Stimulated activated CD8-positive, alpha-beta memory T cell treated with anti-CD3 and anti-CD28 coated beads, Interleukin-7, amount 100 ng/mL, for 24 hours (primary cell): ENCODE measurements at regions not wholly inside any gene's neighbourhood (a gene's known extent, or its start where the extent isn't known, plus 50 kb on each side); places are given as distances from the start of the nearest gene placed in this dataset.
"Not testable (repeated sequence)": the region's sequence is repeated elsewhere in the genome, so short reads cannot be mapped to it uniquely, and the experiment has no call there.

Source experiments
- DNase-seq: peaks from one replicate; pipeline ENCODE4 v3.0.0-alpha.2; 2020; ENCODE audit warnings: low read depth

DNA sequence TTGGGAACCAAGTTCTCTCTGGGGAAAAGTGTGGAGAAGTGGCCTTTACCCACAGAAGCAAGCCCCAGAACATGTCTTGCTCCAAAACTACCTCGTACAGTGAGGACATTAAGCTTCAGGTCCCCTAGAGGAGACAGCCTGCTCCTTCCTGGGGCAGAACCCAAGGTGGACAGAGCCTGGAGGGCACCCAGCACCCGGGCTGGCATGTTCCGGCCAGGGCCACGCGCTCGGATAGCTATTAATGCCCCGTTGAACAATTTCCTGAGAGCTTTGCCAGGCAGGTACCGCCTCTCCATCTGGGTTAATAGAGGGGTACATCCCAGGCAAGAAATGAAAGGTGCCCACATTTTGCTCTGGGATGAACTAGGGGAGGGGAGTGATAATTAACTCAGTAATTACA lies 169.0 kb upstream of the GRK3 start:
- DNase-seq: no peak

DNA sequence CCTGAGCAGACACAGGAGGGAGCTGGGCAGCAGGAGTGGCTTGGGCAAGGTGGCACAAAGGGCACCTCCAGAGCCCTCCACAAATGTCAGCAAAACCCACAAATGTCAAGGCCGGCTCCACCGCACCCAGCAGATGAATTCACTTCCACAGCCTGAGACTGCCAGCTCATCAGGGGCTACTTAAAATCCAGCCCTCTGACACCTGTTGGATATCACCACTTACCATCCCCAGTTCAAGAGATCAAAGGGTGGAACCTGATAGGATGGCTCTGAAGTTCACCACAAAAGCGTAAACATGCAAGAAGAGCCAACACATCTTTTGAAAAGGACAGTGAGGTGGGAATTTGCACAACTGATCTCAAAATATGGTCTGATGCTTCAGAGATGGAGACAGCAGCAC lies 168.6 kb upstream of the GRK3 start:
- no peak for DNase-seq

DNA sequence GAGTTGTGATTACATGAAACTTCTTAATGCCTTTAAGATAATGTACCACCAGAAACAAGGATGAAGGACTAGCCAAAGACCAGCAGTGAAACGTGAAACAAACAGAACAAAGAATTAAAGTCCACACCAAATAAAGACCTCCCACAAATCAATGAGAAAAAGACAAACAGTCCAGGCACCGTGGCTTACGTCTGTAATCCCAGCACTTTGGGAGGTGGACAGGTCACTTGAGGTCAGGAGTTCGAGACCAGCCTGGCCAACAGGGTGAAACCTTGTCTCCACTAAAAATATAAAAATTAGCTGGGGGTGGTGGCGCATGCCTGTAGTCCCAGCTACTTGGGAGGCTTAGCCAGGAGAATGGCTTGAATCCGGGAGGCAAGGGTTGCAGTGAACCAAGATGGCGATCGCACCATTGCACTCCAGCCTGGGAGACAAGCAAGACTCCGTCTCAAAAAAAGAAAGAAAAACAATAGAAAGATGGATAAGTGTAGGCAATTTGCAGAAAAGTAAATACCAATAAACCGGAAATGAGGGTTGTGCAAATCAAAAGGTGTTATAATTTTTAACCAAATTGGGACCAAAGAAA lies 167.8 kb upstream of the GRK3 start:
- DNase-seq: no peak

DNA sequence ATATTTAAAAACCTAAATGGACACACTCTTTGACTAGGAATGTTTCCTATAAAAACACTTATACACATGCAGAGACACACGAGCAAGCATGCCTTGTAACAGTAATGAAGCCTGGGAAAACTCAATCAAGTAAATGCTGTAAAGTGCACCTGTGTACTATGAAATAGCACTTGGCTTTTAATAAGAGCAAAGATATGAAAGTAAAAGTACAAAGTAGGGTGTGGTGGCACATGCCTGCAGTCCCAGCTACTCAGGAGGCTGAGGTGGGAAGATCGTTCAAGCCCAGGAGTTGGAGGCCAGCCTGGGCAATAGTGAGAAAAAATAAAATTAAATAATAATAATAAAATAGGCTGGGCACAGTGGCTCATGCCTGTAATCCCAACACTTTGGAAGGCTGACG lies 166.9 kb upstream of the GRK3 start:
- no peak for DNase-seq

DNA sequence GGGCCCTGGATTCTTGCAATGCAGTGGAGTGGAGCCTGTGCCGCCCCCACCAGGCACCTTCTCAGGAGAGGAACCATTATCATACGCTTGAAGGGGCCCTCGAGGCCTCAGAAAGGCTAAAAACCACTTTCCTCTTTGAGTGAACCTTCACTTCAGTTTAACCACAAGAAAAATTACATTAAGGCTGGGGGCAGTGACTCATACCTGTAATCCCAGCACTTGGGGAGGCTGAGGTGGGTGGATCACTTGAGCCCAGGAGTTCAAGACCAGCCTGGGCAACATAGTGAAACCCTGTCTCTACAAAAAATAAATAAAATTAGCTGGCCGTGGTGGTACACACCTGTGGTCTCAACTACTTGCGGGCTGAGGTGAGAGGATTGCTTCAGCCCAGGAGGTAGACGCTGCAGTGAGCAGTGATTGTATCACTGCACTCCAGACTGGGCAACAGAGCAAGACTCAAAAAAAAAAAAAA lies 165.8 kb upstream of the GRK3 start:
- not testable (repeated sequence) for DNase-seq

DNA sequence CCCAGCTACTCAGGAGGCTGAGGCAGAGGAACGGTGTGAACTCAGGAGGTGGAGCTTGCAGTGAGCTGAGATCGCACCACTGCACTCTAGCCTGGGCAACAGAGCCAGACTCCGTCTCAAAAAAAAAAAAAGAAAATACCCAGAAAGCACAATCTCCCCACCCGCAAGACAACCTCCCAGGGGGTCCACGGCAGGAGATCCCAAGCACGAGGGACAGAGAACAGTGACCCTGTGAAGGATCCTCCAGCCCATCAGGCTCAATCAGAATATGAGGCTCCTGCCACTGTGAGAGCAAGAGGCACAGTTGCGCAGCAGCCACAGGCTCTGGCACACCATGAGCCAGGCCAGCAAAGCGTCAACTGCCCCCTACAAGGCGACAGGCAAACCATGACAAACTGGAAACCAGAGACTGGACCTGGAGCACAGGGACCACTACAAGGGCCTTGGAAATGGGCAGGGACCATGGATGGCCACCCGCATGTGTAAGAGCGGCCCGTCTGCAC lies 164.8 kb upstream of the GRK3 start:
- DNase-seq: no peak

GRCh38 chr22:25402160-25402500 lies 162.3 kb upstream of the GRK3 start:
- DNase-seq: no peak

DNA sequence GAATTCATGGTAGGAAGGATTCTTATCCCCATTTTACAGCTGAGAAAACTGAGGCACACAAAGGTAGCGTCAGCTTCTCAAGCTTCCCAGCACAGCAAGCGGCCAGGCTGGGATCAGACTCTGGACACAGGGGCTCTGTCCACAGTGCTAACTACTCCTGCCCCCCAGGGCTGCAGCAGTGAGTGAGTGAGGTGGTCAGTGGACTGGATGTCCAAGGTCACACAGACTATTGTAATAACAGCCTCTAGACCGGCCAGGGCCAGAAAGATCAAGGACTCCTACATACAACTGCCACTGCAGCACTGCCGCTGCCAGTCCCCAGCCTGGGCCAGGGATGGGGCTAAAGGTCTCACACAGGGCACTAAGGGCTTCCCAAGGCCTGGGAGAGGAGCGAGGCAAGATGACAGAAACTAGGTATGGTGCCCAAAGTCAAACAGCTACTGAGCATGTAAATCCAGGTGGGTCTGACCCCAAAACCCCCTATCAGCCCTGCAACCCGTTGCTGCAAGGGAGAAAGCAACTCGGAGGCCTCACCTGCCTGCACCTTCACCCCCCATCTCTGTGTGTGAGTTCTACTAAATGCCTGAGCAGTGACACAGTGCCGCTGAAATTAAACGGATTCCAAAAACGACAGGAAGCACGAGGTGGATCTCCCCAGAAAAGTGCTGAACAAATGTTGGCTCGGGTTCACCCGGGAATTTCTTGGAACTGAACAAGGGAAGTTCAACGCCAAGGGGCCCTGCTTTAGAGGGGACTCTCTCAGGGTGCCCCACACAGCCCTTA lies 161.8 kb upstream of the GRK3 start:
- DNase-seq: no peak

- no peak for DNase-seq
These were observed 161.1 kb upstream of the GRK3 start for GRCh38 chr22:25403284-25403810.

DNA sequence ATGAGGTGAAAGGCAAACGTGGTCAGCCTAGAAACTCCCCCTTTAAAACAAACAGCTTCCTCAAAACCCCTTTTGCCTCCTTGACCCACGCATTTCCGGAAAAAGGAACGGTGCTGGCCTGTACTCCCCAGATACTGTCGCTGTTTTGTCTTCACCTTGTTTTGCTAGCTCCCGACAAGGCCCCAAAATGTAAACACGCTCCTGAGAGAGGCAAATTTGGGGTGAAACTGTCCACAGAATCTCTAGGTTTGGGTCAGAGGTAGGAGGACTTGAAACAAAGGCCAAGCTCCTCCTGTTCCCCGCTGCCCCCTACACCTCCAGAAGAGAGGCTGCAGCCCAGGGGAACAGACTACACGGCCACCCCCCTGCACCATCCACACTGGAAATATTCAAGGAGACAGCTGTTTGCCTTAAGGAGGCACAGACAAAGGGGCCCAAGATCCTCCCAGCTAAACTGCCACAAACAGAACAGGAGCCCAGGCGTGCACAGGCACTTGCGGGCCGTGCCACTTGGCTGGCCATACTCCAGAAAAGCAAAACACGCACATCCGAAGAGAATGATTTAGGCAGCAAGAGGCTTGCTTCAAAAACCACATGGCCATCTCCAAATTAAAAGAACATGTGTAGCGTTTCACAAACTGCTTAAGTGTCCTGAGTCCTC lies 160.5 kb upstream of the GRK3 start:
- DNase-seq: no peak

- no peak for DNase-seq
These were observed 159.9 kb upstream of the GRK3 start for GRCh38 chr22:25404556-25404927.

- DNase-seq: peak; percentile 23
These were observed 159.3 kb upstream of the GRK3 start for GRCh38 chr22:25404928-25405816.

DNA sequence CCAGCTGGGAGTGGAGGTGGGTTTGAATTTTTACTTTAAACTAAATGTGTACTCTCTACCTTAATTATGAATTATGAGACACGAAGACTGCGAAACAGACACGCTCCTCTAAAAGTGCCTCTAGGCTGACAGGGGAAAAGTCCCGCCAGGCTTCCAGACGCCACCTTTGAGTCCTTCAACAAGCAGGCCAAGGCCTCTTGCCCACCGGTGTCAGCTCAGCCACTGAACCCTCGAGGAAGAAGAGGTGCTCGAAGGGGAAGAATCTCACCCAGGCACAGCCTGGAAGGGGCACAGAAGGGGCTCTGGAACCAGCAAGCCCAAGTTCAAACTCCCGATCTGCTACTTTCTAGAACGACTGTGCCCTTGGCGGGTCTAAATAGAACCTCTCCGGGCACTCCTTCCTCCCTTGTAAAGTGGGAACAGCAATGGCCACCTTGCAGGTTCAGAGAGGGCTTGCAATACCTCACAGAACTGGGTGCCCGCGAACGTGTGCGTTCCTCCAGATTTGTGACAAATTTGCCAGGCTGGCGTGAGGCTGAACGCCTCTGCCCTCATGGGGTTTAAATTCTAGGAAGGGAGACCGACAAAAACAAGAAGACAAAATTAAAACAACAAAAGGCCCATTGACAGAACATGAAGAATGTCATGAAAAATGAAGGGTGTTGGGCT lies 158.5 kb upstream of the GRK3 start:
- DNase-seq: no peak

- DNase-seq: no peak
These were observed 157.8 kb upstream of the GRK3 start for GRCh38 chr22:25406510-25407210.

GRCh38 chr22:25407226-25407858 lies 157.1 kb upstream of the GRK3 start:
- DNase-seq: no peak

DNA sequence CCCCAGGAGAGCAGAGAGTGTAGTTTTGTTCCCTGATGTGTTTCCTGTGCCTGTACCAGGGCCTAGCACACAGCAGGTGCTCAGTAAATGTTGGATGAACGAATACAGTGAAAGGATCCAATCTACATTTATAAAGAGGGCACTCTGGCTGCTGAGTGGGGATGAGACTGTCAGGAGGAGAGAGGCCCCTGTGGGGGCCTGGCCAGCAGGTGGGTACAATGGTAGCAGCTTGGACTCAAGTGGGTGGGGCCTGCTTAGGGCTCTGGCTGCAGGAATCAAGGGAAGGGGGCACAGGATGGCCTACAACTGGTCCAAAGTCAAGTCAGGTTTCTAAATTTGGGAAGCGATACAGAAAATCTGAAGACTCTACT lies 156.6 kb upstream of the GRK3 start:
- no peak for DNase-seq

DNA sequence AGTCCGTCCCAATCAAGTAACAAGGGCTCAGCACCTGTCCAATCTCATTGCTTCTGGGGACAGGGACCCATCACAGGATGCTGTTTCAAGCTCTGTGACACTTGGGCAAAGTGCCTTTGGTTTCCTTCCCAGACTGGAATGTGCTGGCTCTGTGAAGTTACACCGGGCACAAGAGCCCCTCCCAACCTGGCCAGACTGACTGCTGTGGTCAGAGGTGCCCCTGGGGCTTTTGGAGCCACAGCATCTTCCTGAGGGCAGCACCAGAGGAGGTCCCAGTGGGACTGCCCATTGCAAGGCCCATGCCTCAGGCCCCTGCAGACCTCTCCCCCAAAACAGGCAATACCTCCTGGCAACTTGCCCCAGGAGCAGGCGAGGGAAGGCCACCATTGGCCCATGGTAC lies 155.2 kb upstream of the GRK3 start:
- no peak for DNase-seq

DNA sequence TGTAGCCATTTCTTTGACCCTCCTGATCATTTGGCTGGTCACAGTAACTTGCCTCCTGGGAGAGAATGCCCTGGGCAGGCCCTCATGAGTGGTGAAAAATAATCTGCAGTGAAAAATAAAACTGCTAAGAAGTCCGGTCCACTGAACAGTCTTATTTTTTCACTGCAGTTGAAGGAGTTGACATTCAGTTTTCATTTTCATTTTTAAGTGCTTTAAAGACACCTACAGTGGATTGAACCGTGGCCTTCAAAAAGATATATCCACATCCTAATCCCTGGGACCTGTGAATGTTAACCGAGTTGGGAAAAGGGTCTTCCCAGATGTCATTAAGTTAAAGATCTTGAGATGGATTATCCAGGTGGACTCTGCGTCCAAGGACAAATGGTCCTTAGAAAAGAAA lies 153.6 kb upstream of the GRK3 start:
- DNase-seq: no peak

DNA sequence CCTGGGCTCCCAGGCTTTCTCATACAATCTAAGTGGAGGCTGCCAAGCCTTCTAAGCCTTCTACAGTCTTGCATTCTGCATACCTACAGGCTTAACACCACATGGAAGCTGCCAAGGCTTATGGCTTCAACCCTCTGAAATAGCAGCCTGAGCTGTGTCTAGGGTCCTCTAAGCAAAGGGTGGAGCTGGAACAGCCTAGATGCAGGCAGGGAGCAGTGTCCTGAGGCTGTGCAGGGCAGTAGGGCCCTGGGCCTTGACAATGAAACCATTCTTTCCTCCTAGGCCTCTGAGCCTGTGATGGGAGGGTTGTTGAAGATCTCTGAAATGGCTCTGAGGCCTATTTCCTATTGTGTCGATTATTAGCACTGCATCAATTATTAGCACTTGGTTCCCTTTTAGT lies 150.9 kb upstream of the GRK3 start:
- DNase-seq: no peak

- not testable (repeated sequence) for DNase-seq
These were observed 148.7 kb upstream of the GRK3 start for GRCh38 chr22:25415731-25416130.
